ENCODE measurements at regions not wholly inside any gene's neighbourhood (a gene's known extent, or its start where the extent isn't known, plus 50 kb on each side); places are given as distances from the start of the nearest gene placed in this dataset.

GRCh38 chr4:119865789-119866188 is 200.9 kb downstream of the MAD2L1 start:
- H3K36me3 ChIP-seq (ENCODE audit: control insufficient read depth in 1 of 2, insufficient read depth in 2 of 2, low read length in 2 of 2) = no peaks in the 10 kb centered on the region
- no peak overlapping the region for H3K27ac ChIP-seq (ENCODE audit: low read length)
- no peaks in the 10 kb centered on the region for H3K27me3 ChIP-seq (ENCODE audit: low read depth, low read length)
- no peaks in the 10 kb centered on the region for H3K4me1 ChIP-seq (ENCODE audit: control insufficient read depth in 1 of 2, insufficient read depth in 2 of 2, low read length in 2 of 2)
- H3K9me3 ChIP-seq (ENCODE audit: control insufficient read depth in 1 of 2, low read length in 2 of 2) = no peaks in the 10 kb centered on the region
- no peak overlapping the region for H3K4me3 ChIP-seq (ENCODE audit: low read depth in 1 of 2, low read length in 2 of 2)

GRCh38 chr4:119865389-119865788 is 201.3 kb downstream of the MAD2L1 start:
- Histone ChIP-seq H3K9me3 (ENCODE audit: control insufficient read depth in 1 of 2, low read length in 2 of 2) (no peaks in the 10 kb centered on the region), H3K4me1 (ENCODE audit: control insufficient read depth in 1 of 2, insufficient read depth in 2 of 2, low read length in 2 of 2) (no peaks in the 10 kb centered on the region), H3K4me3 (ENCODE audit: low read depth in 1 of 2, low read length in 2 of 2) (no peak overlapping the region), H3K27me3 (ENCODE audit: low read depth, low read length) (no peaks in the 10 kb centered on the region), H3K27ac (ENCODE audit: low read length) (no peak overlapping the region), H3K36me3 (ENCODE audit: control insufficient read depth in 1 of 2, insufficient read depth in 2 of 2, low read length in 2 of 2) (no peaks in the 10 kb centered on the region)

GRCh38 chr4:119861731-119862130 is 204.9 kb downstream of the MAD2L1 start:
- H3K36me3 ChIP-seq (ENCODE audit: control insufficient read depth in 1 of 2, insufficient read depth in 2 of 2, low read length in 2 of 2) = no peaks in the 10 kb centered on the region
- no peaks in the 10 kb centered on the region for H3K4me1 ChIP-seq (ENCODE audit: control insufficient read depth in 1 of 2, insufficient read depth in 2 of 2, low read length in 2 of 2)
- H3K9me3 ChIP-seq (ENCODE audit: control insufficient read depth in 1 of 2, low read length in 2 of 2) = no peaks in the 10 kb centered on the region
- no peak overlapping the region for H3K4me3 ChIP-seq (ENCODE audit: low read depth in 1 of 2, low read length in 2 of 2)
- H3K27ac ChIP-seq (ENCODE audit: low read length) = no peak overlapping the region
- H3K27me3 ChIP-seq (ENCODE audit: low read depth, low read length) = no peaks in the 10 kb centered on the region

- Histone ChIP-seq H3K9me3 (ENCODE audit: control insufficient read depth in 1 of 2, low read length in 2 of 2) (no peaks in the 10 kb centered on the region), H3K4me3 (ENCODE audit: low read depth in 1 of 2, low read length in 2 of 2) (no peak overlapping the region), H3K27me3 (ENCODE audit: low read depth, low read length) (no peaks in the 10 kb centered on the region), H3K27ac (ENCODE audit: low read length) (no peak overlapping the region), H3K36me3 (ENCODE audit: control insufficient read depth in 1 of 2, insufficient read depth in 2 of 2, low read length in 2 of 2) (no peaks in the 10 kb centered on the region), H3K4me1 (ENCODE audit: control insufficient read depth in 1 of 2, insufficient read depth in 2 of 2, low read length in 2 of 2) (no peaks in the 10 kb centered on the region)
These were observed 208.5 kb downstream of the MAD2L1 start for GRCh38 chr4:119858176-119858575.

DNA sequence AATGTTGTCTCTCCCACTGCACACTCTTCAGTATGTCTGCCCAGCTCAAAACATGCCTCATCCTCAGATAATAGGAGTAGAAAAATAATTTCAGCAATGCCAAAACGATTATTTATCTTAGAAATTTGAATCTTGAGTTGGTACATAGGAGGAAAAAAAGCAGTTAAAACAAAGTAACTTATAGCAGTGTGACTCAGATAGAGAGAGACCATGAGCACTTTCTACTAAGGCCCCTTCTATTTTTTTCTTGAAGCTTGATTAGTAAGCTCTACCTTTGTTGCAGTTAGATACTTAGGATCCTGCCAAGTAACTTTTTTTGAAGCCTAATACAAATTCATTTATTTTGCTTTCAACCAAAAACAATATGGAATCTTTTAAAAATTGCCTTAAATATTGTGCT is 212.3 kb downstream of the MAD2L1 start:
- H3K27ac ChIP-seq (ENCODE audit: low read length) = no peak overlapping the region
- no peak overlapping the region for H3K4me3 ChIP-seq (ENCODE audit: low read depth in 1 of 2, low read length in 2 of 2)
- H3K27me3 ChIP-seq (ENCODE audit: low read depth, low read length) = no peaks in the 10 kb centered on the region
- no peaks in the 10 kb centered on the region for H3K4me1 ChIP-seq (ENCODE audit: control insufficient read depth in 1 of 2, insufficient read depth in 2 of 2, low read length in 2 of 2)
- H3K9me3 ChIP-seq (ENCODE audit: control insufficient read depth in 1 of 2, low read length in 2 of 2) = no peaks in the 10 kb centered on the region
- H3K36me3 ChIP-seq (ENCODE audit: control insufficient read depth in 1 of 2, insufficient read depth in 2 of 2, low read length in 2 of 2) = no peaks in the 10 kb centered on the region

DNA sequence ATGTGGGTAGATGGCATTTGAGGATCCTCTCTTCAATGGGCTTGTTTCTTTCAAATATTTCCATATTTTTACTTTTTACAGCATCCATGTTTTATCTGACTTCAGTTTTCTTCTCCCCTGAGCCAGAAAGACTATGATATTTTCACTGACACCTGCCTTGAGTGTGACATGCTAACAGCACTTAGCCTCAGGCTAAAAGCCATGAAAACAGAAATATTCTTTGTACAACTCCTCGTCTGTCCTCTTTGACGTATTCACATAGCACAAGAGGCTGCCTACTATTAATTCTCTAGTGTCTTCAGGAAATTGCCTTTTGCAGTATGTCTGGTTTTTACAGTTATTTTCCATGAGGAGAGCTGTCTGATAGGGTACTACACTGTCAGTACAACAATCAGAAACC is 215.0 kb downstream of the MAD2L1 start:
- no peaks in the 10 kb centered on the region for H3K9me3 ChIP-seq (ENCODE audit: control insufficient read depth in 1 of 2, low read length in 2 of 2)
- H3K4me1 ChIP-seq (ENCODE audit: control insufficient read depth in 1 of 2, insufficient read depth in 2 of 2, low read length in 2 of 2) = no peaks in the 10 kb centered on the region
- no peaks in the 10 kb centered on the region for H3K27me3 ChIP-seq (ENCODE audit: low read depth, low read length)
- H3K4me3 ChIP-seq (ENCODE audit: low read depth in 1 of 2, low read length in 2 of 2) = no peak overlapping the region
- H3K36me3 ChIP-seq (ENCODE audit: control insufficient read depth in 1 of 2, insufficient read depth in 2 of 2, low read length in 2 of 2) = no peaks in the 10 kb centered on the region
- H3K27ac ChIP-seq (ENCODE audit: low read length) = no peak overlapping the region

GRCh38 chr4:119841361-119841760 is 212.8 kb upstream of the PDE5A start:
- H3K9me3 ChIP-seq (ENCODE audit: control insufficient read depth in 1 of 2, low read length in 2 of 2) = no peaks in the 10 kb centered on the region
- H3K36me3 ChIP-seq (ENCODE audit: control insufficient read depth in 1 of 2, insufficient read depth in 2 of 2, low read length in 2 of 2) = no peaks in the 10 kb centered on the region
- no peaks in the 10 kb centered on the region for H3K27me3 ChIP-seq (ENCODE audit: low read depth, low read length)
- no peaks in the 10 kb centered on the region for H3K4me1 ChIP-seq (ENCODE audit: control insufficient read depth in 1 of 2, insufficient read depth in 2 of 2, low read length in 2 of 2)
- H3K4me3 ChIP-seq (ENCODE audit: low read depth in 1 of 2, low read length in 2 of 2) = no peak overlapping the region
- no peak overlapping the region for H3K27ac ChIP-seq (ENCODE audit: low read length)

DNA sequence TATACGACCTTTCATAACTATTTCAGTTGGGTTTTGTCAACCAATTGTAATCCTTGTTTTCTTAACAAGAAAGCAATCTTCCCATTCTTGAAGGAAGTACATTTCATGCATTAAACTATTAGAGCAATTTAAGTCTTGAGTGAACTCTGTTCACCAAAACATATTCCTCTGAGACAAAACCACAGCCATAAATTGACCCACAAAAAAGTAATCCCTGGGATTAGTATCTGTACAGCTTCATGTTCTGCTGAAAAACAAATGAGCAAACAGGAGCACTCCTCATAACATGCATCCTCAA is 207.0 kb upstream of the PDE5A start:
- no peaks in the 10 kb centered on the region for H3K4me1 ChIP-seq (ENCODE audit: control insufficient read depth in 1 of 2, insufficient read depth in 2 of 2, low read length in 2 of 2)
- no peaks in the 10 kb centered on the region for H3K36me3 ChIP-seq (ENCODE audit: control insufficient read depth in 1 of 2, insufficient read depth in 2 of 2, low read length in 2 of 2)
- no peak overlapping the region for H3K27ac ChIP-seq (ENCODE audit: low read length)
- H3K27me3 ChIP-seq (ENCODE audit: low read depth, low read length) = no peaks in the 10 kb centered on the region
- no peak overlapping the region for H3K4me3 ChIP-seq (ENCODE audit: low read depth in 1 of 2, low read length in 2 of 2)
- H3K9me3 ChIP-seq (ENCODE audit: control insufficient read depth in 1 of 2, low read length in 2 of 2) = no peaks in the 10 kb centered on the region

DNA sequence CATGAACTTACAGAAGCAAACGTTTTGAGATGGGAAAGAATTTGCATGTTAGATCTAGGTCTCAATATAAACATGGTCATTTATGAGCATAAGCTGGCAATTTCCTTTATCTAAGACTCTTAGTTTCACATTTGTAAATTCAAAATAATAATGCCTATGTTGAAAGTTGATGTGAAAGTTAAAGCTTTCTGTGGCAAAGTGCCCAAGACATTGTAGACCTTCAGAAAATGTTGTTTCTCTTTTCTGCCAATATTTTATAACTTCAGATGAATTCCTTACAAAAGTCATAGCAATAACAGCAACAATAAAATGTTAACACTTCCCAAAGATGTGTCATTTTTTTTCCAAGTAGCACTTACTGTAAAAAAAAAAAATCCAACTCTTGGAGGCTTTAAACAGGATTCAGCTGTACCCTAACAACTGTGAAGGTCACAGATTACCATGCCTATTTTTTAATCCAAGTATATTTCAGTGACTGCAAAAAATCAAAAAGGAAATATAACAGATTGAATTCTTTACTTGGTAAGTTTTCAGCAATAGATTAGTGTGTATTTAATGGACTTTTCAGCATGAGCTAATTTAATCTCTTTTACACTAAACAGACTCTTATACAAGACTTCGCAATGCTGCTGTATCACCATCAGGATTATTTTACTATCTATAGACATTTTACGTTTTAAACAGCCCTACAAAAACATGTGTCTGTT is 206.5 kb upstream of the PDE5A start:
- H3K36me3 ChIP-seq (ENCODE audit: control insufficient read depth in 1 of 2, insufficient read depth in 2 of 2, low read length in 2 of 2) = no peaks in the 10 kb centered on the region
- H3K4me1 ChIP-seq (ENCODE audit: control insufficient read depth in 1 of 2, insufficient read depth in 2 of 2, low read length in 2 of 2) = no peaks in the 10 kb centered on the region
- no peaks in the 10 kb centered on the region for H3K27me3 ChIP-seq (ENCODE audit: low read depth, low read length)
- H3K4me3 ChIP-seq (ENCODE audit: low read depth in 1 of 2, low read length in 2 of 2) = no peak overlapping the region
- no peaks in the 10 kb centered on the region for H3K9me3 ChIP-seq (ENCODE audit: control insufficient read depth in 1 of 2, low read length in 2 of 2)
- no peak overlapping the region for H3K27ac ChIP-seq (ENCODE audit: low read length)

DNA sequence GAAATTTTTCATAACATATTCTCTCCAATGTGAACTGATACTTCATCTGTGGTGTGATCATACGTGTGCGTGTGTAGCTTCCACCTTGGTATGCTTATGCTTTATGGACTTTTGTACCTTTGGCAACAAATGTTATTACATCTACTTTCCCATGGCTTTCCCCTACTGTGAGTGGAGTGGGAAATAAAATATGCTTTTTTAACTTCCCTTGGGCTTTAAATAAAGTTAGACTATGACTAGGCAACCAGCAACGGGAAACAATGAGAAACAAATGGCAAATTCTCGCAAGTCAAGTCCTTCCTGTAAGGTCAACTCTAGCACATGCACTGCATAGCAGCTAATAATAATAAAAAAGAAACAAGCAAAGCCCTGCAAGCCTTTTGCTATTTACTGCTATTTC is 205.0 kb upstream of the PDE5A start:
- Histone ChIP-seq H3K4me3 (ENCODE audit: low read depth in 1 of 2, low read length in 2 of 2) (no peak overlapping the region), H3K27ac (ENCODE audit: low read length) (no peak overlapping the region), H3K27me3 (ENCODE audit: low read depth, low read length) (no peaks in the 10 kb centered on the region), H3K4me1 (ENCODE audit: control insufficient read depth in 1 of 2, insufficient read depth in 2 of 2, low read length in 2 of 2) (no peaks in the 10 kb centered on the region), H3K9me3 (ENCODE audit: control insufficient read depth in 1 of 2, low read length in 2 of 2) (no peaks in the 10 kb centered on the region), H3K36me3 (ENCODE audit: control insufficient read depth in 1 of 2, insufficient read depth in 2 of 2, low read length in 2 of 2) (no peaks in the 10 kb centered on the region)

DNA sequence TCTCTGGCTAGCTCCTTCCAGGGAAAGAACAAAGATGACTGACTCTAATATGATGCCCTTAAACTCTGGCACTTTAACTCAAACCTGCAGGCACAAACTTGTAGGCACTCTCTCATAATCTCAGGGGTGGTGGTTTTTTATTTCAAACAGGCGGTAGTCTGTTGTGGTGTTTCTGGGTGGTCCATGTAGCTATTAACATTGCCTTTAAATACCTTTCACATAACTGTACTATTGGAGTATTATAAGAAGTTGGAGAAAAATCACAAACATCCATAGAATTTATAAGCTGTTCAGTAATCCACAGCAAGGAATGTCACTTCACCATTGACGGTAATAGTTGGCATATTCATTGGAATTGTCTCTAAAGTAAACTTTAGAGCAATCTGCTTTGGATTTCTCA is 204.2 kb upstream of the PDE5A start:
- Histone ChIP-seq H3K9me3 (ENCODE audit: control insufficient read depth in 1 of 2, low read length in 2 of 2) (no peaks in the 10 kb centered on the region), H3K4me3 (ENCODE audit: low read depth in 1 of 2, low read length in 2 of 2) (no peak overlapping the region), H3K27me3 (ENCODE audit: low read depth, low read length) (no peaks in the 10 kb centered on the region), H3K27ac (ENCODE audit: low read length) (no peak overlapping the region), H3K36me3 (ENCODE audit: control insufficient read depth in 1 of 2, insufficient read depth in 2 of 2, low read length in 2 of 2) (no peaks in the 10 kb centered on the region), H3K4me1 (ENCODE audit: control insufficient read depth in 1 of 2, insufficient read depth in 2 of 2, low read length in 2 of 2) (no peaks in the 10 kb centered on the region)

DNA sequence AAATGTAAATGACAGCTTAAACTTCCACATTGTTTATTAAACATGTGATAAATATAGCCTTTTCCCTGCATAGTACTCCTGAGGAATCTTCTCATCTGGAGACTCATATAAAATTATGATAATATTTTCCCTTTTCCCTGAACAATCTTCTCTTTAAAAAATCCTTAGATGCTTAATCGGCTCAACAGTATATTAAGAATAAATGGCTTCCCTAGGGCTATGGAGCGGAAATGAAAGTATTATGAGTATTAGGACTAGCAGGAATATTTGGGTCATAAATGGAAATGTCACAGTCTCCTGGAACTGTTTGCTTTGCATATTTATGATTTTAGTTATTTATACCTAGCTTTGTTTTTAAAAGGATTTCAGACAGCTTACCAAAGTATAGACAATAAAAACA is 200.7 kb upstream of the PDE5A start:
- no peak overlapping the region for H3K27ac ChIP-seq (ENCODE audit: low read length)

More for the DNA sequence above, 200.7 kb upstream of the PDE5A start:
- Histone ChIP-seq H3K4me3 (ENCODE audit: low read depth in 1 of 2, low read length in 2 of 2) (no peak overlapping the region), H3K4me1 (ENCODE audit: control insufficient read depth in 1 of 2, insufficient read depth in 2 of 2, low read length in 2 of 2) (no peaks in the 10 kb centered on the region), H3K36me3 (ENCODE audit: control insufficient read depth in 1 of 2, insufficient read depth in 2 of 2, low read length in 2 of 2) (no peaks in the 10 kb centered on the region), H3K27me3 (ENCODE audit: low read depth, low read length) (no peaks in the 10 kb centered on the region), H3K9me3 (ENCODE audit: control insufficient read depth in 1 of 2, low read length in 2 of 2) (no peaks in the 10 kb centered on the region)

Data from muscle layer of duodenum (tissue), 2 donors.